ENCODE measurements at regions not wholly inside any gene's neighbourhood (a gene's known extent, or its start where the extent isn't known, plus 50 kb on each side); places are given as distances from the start of the nearest gene placed in this dataset.

- DNase-seq: no peak
- Histone ChIP-seq H3K9me3 (no peaks in the 10 kb centered on the region), H3K4me1 (no peaks in the 10 kb centered on the region), H3K27ac (no peak overlapping the region), H3K36me3 (no peaks in the 10 kb centered on the region), H3K27me3 (no peaks in the 10 kb centered on the region), H3K4me3 (no peak overlapping the region)
- ATAC-seq (ENCODE audit: low FRiP score in 2 of 2): no peak
- TF ChIP-seq EP300 (IDR thresholded peaks at IDR 0.05) (no peak), CTCF (IDR thresholded peaks at IDR 0.05) (no peak), POLR2A (IDR thresholded peaks at IDR 0.05) (no peak), POLR2AphosphoS5 (IDR thresholded peaks at IDR 0.05) (no peak)
- WGBS, 2 donors: 74 to 76% methylated on average over 10 of the region's 10 CpGs
Measured at GRCh38 chr5:17005107-17005828, 69.2 kb upstream of the MYO10 start.

- no peaks in the 10 kb centered on the region for H3K36me3 ChIP-seq
- H3K27me3 ChIP-seq: no peaks in the 10 kb centered on the region
- no peaks in the 10 kb centered on the region for H3K4me1 ChIP-seq
- ATAC-seq (ENCODE audit: low FRiP score in 2 of 2): no peak
- H3K27ac ChIP-seq: no peak overlapping the region
- no peak for DNase-seq
- no peak for TF ChIP-seq POLR2A (IDR thresholded peaks at IDR 0.05)
- no peak for TF ChIP-seq CTCF (IDR thresholded peaks at IDR 0.05)
- TF ChIP-seq EP300 (IDR thresholded peaks at IDR 0.05): no peak
- no peak for TF ChIP-seq POLR2AphosphoS5 (IDR thresholded peaks at IDR 0.05)
- H3K9me3 ChIP-seq: no peaks in the 10 kb centered on the region
- WGBS, 2 donors: 74 to 82% methylated on average over 3 of the region's 3 CpGs
- no peak overlapping the region for H3K4me3 ChIP-seq
Measured at GRCh38 chr5:17012289-17012688, 76.2 kb upstream of the MYO10 start.

- WGBS, 2 donors: 87 to 92% methylated on average over 3 of the region's 3 CpGs
- no peak for ATAC-seq (ENCODE audit: low FRiP score in 2 of 2)
- no peaks in the 10 kb centered on the region for H3K36me3 ChIP-seq
- H3K4me3 ChIP-seq: no peak overlapping the region
- no peaks in the 10 kb centered on the region for H3K4me1 ChIP-seq
- DNase-seq: no peak
- no peak overlapping the region for H3K27ac ChIP-seq
- no peaks in the 10 kb centered on the region for H3K27me3 ChIP-seq
- no peaks in the 10 kb centered on the region for H3K9me3 ChIP-seq
- TF ChIP-seq EP300 (IDR thresholded peaks at IDR 0.05) (no peak), POLR2A (IDR thresholded peaks at IDR 0.05) (no peak), CTCF (IDR thresholded peaks at IDR 0.05) (no peak)
Measured at GRCh38 chr5:17014686-17015085, 78.6 kb upstream of the MYO10 start.

- DNase-seq: no peak
- Histone ChIP-seq H3K27me3 (no peaks in the 10 kb centered on the region), H3K36me3 (no peaks in the 10 kb centered on the region), H3K4me1 (peaks cover 0 to 8% (median 3%) of the 10 kb centered on the region in 4 donors), H3K27ac (no peak overlapping the region), H3K9me3 (no peaks in the 10 kb centered on the region), H3K4me3 (no peak overlapping the region)
- no peak for TF ChIP-seq POLR2A (IDR thresholded peaks at IDR 0.05)
- TF ChIP-seq CTCF (IDR thresholded peaks at IDR 0.05): no peak
- TF ChIP-seq POLR2AphosphoS5 (IDR thresholded peaks at IDR 0.05): no peak
- no peak for TF ChIP-seq EP300 (IDR thresholded peaks at IDR 0.05)
- WGBS, 2 donors: 87 to 94% methylated on average over 1 of the region's 1 CpG
- ATAC-seq (ENCODE audit: low FRiP score in 2 of 2): no peak
Measured at GRCh38 chr5:17018871-17019270, 82.8 kb upstream of the MYO10 start.

GRCh38 chr5:17019324-17019723 lies 83.2 kb upstream of the MYO10 start:
- WGBS, 2 donors: 84 to 85% methylated on average over 6 of the region's 6 CpGs
- Histone ChIP-seq H3K4me3 (no peak overlapping the region), H3K27ac (no peak overlapping the region), H3K36me3 (no peaks in the 10 kb centered on the region), H3K27me3 (no peaks in the 10 kb centered on the region), H3K9me3 (no peaks in the 10 kb centered on the region), H3K4me1 (peaks cover 0 to 8% (median 3%) of the 10 kb centered on the region in 4 donors)
- TF ChIP-seq EP300 (IDR thresholded peaks at IDR 0.05) (no peak), POLR2AphosphoS5 (IDR thresholded peaks at IDR 0.05) (peak in 1 of 2 donors; percentile 31), CTCF (IDR thresholded peaks at IDR 0.05) (no peak)
- DNase-seq (no peak), ATAC-seq (ENCODE audit: low FRiP score in 2 of 2) (no peak)

Data from upper lobe of left lung (tissue), 6 donors.